C4-2B (cell line): ENCODE measurements at regions not wholly inside any gene's neighbourhood (a gene's known extent, or its start where the extent isn't known, plus 50 kb on each side); places are given as distances from the start of the nearest gene placed in this dataset.

Source experiments
- ZFX ChIP-seq: fragments of 450-650 bp; IDR thresholded peaks from 2 replicates; pipeline ENCODE4 v1.6.1; 2017
- TF ChIP-seq, protein P1 (sequence below): fragments of 450-650 bp; conservative IDR thresholded peaks from 2 replicates; pipeline ENCODE4 v1.5.1; 2017; ENCODE audit warnings: mild to moderate bottlenecking

DNA sequence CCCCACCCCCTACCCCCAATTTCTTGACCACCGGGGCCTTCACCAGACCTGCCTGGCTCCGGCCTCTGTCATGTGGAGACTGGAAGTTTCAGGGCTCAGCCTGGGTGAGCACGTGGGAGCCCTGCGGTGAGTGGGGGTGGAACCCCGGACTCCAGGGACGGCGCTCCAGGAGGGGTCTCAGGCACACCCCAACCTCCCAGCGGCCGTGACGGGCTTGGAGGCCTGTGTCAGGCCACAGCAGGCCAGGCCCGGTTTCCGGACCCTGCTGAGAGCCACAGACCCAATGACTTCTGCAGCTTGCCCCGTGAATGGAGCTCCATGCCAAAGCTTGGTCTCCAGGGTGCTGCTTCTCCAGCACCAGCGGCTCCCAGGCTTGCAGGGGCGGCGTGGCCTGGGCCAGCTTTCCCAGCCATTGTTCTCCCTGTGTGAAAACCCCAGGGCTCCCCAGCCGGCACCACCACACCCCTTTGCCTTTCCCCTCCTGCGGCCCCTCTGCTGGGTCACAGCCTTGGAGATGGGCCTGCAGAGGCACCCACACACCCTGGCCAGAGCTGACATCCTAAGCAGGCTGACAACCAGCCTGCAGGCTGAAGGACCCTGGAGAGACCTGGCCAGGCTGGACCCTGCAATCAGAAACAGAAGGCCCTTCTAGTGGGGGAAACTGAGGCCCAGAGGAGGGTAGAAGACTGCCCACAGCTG, 186.2 kb upstream of the C14orf180 start:
- TF ChIP-seq, protein P1, sequence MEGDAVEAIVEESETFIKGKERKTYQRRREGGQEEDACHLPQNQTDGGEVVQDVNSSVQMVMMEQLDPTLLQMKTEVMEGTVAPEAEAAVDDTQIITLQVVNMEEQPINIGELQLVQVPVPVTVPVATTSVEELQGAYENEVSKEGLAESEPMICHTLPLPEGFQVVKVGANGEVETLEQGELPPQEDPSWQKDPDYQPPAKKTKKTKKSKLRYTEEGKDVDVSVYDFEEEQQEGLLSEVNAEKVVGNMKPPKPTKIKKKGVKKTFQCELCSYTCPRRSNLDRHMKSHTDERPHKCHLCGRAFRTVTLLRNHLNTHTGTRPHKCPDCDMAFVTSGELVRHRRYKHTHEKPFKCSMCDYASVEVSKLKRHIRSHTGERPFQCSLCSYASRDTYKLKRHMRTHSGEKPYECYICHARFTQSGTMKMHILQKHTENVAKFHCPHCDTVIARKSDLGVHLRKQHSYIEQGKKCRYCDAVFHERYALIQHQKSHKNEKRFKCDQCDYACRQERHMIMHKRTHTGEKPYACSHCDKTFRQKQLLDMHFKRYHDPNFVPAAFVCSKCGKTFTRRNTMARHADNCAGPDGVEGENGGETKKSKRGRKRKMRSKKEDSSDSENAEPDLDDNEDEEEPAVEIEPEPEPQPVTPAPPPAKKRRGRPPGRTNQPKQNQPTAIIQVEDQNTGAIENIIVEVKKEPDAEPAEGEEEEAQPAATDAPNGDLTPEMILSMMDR, result no peak
- TF ChIP-seq ZFX, result no peak
